IMR-90 (cell line): ENCODE measurements at regions not wholly inside any gene's neighbourhood (a gene's known extent, or its start where the extent isn't known, plus 50 kb on each side); places are given as distances from the start of the nearest gene placed in this dataset.

ENCODE experiments used
- ATAC-seq: fragments of 200-7000 bp; cut with Tn5 transposase; 2 replicates; pipeline ENCODE4 v1.9.1; 2020; ENCODE audit warnings: low read depth, mild to moderate bottlenecking, moderate library complexity
- BruUV-seq: library from RNA; stranded (reverse); fragments of 400-500 nt; replicated peaks from 2 replicates; lab custom pipeline; 2021; lab: Mats Ljungman, UMichigan
- CTCF ChIA-PET: fragments of 300-600 bp; formaldehyde crosslinking; extraction: SDS; loops from one replicate; lab custom pipeline; 2021; ENCODE audit warnings: antibody characterized with exemption; lab: Yijun Ruan, JAX
- POLR2A ChIA-PET: fragments of 300-600 bp; sonication (Branson Sonifier 250); formaldehyde crosslinking; loops from one replicate; lab custom pipeline; 2022; ENCODE audit warnings: antibody characterized with exemption; ENCODE audit not compliant: unreplicated experiment; lab: Charles Lee
- DNase-seq: peaks from one replicate; pipeline ENCODE4 v3.0.0; 2013
- H2AFZ ChIP-seq: replicated peaks from 2 replicates; pipeline ENCODE3; 2013; ENCODE audit warnings: low read length, mild to moderate bottlenecking; ENCODE audit not compliant: poor library complexity
- H2AK5ac ChIP-seq: 2 replicates; pipeline ENCODE4 v1.6.1; 2013; ENCODE audit warnings: low read depth, low read length, inconsistent platforms
- H2AK9ac ChIP-seq: replicated peaks from 2 replicates; pipeline ENCODE3; 2013; ENCODE audit warnings: mild to moderate bottlenecking, low read depth, low read length, moderate library complexity; ENCODE audit not compliant: poor library complexity
- H2BK120ac ChIP-seq: 2 replicates; pipeline ENCODE4 v1.6.1; 2013; ENCODE audit warnings: low read depth, low read length, inconsistent platforms
- H2BK15ac ChIP-seq: 3 replicates; pipeline ENCODE4 v1.6.1; 2013; ENCODE audit warnings: low read depth, low read length, inconsistent platforms
- H2BK20ac ChIP-seq: 2 replicates; pipeline ENCODE4 v1.6.1; 2013; ENCODE audit warnings: low read depth, mild to moderate bottlenecking, inconsistent platforms, low read length, moderate library complexity
- H2BK5ac ChIP-seq: 2 replicates; pipeline ENCODE4 v1.6.1; 2013; ENCODE audit warnings: mild to moderate bottlenecking, low read depth, low read length, inconsistent platforms; ENCODE audit not compliant: poor library complexity, severe bottlenecking
- H3K14ac ChIP-seq: replicated peaks from 2 replicates; pipeline ENCODE4 v1.6.1; 2013; ENCODE audit warnings: low read depth, low read length, inconsistent platforms
- H3K18ac ChIP-seq: 2 replicates; pipeline ENCODE4 v1.6.1; 2013; ENCODE audit warnings: low read depth, low read length, control low read depth
- H3K23ac ChIP-seq: 2 replicates; pipeline ENCODE4 v1.6.1; 2013; ENCODE audit warnings: low read depth, low read length, inconsistent platforms
- H3K27ac ChIP-seq: 2 replicates; pipeline ENCODE4 v1.5.1; 2013; ENCODE audit warnings: mild to moderate bottlenecking, control low read depth, low read length; ENCODE audit not compliant: insufficient read depth
- H3K27me3 ChIP-seq: 2 replicates; pipeline ENCODE4 v1.6.1; 2013; ENCODE audit warnings: low read length; ENCODE audit not compliant: control insufficient read depth, insufficient read depth
- H3K36me3 ChIP-seq: 2 replicates; pipeline ENCODE4 v1.6.1; 2013; ENCODE audit warnings: low read length, mixed read lengths; ENCODE audit not compliant: control insufficient read depth, insufficient read depth
- H3K4ac ChIP-seq: 2 replicates; pipeline ENCODE4 v1.6.1; 2013; ENCODE audit warnings: low read depth, low read length, inconsistent platforms
- H3K4me1 ChIP-seq: 2 replicates; pipeline ENCODE4 v1.6.1; 2013; ENCODE audit warnings: low read length, mixed read lengths; ENCODE audit not compliant: control insufficient read depth, insufficient read depth
- H3K4me2 ChIP-seq: 2 replicates; pipeline ENCODE4 v1.6.1; 2013; ENCODE audit warnings: low read depth, mild to moderate bottlenecking, control low read depth, low read length, moderate library complexity
- H3K4me3 ChIP-seq: 2 replicates; pipeline ENCODE4 v1.5.1; 2013; ENCODE audit warnings: low read depth, mild to moderate bottlenecking, control low read depth, low read length, moderate library complexity; ENCODE audit not compliant: insufficient read depth
- H3K56ac ChIP-seq: 2 replicates; pipeline ENCODE4 v1.6.1; 2013; ENCODE audit warnings: low read length, inconsistent platforms; ENCODE audit not compliant: insufficient read depth; ENCODE audit errors: extremely low read depth
- H3K79me1 ChIP-seq, 2 experiments: 2 replicates each; pipeline ENCODE4 v1.6.1; 2013; ENCODE audit warnings: low read length in 2 of 2, inconsistent platforms in 1 of 2, low read depth in 1 of 2
- H3K9ac ChIP-seq: 2 replicates; pipeline ENCODE4 v1.6.1; 2013; ENCODE audit warnings: low read depth, low read length, control low read depth
- H3K9me1 ChIP-seq: 2 replicates; pipeline ENCODE4 v1.6.1; 2013; ENCODE audit warnings: low read length, inconsistent platforms; ENCODE audit not compliant: insufficient read depth
- H3K9me3 ChIP-seq: 2 replicates; pipeline ENCODE4 v1.6.1; 2013; ENCODE audit warnings: low read length; ENCODE audit not compliant: control insufficient read depth, insufficient read depth
- H4K20me1 ChIP-seq: 2 replicates; pipeline ENCODE4 v1.6.1; 2013; ENCODE audit warnings: low read length, inconsistent platforms; ENCODE audit not compliant: insufficient read depth
- H4K5ac ChIP-seq: 2 replicates; pipeline ENCODE4 v1.6.1; 2013; ENCODE audit warnings: mild to moderate bottlenecking, low read depth, low read length, control low read depth
- H4K8ac ChIP-seq, 2 experiments: 2 replicates each; pipeline ENCODE4 v1.6.1; 2013; ENCODE audit warnings: low read depth in 2 of 2, low read length in 2 of 2, control low read depth in 1 of 2, inconsistent platforms in 1 of 2
- H4K91ac ChIP-seq: 2 replicates; pipeline ENCODE4 v1.6.1; 2013; ENCODE audit warnings: low read depth, low read length, inconsistent platforms; ENCODE audit not compliant: insufficient read depth
- CTCF ChIP-seq: conservative IDR thresholded peaks from 2 replicates; pipeline ENCODE4 v1.5.1; 2012; ENCODE audit warnings: mild to moderate bottlenecking, low read depth, low read length, improper control_type of control experiment
- RAD21 ChIP-seq: IDR thresholded peaks from 2 replicates; pipeline ENCODE4 v1.6.1; 2012; ENCODE audit warnings: low read length, improper control_type of control experiment
- SMC3 ChIP-seq: fragments of 150-350 bp; IDR thresholded peaks from 2 replicates; pipeline ENCODE4 v1.6.1; 2016; ENCODE audit warnings: low read depth, mild to moderate bottlenecking, antibody characterized with exemption, low read length, moderate library complexity
- WGBS, 2 experiments: methylation state at CpG; one replicate each; pipeline versions ENCODE4 v1.1.5 to v1.1.7; 2013; ENCODE audit warnings: missing lambda C conversion rate in 2 of 2; ENCODE audit not compliant: insufficient read length in 1 of 2; ENCODE audit errors: extremely low coverage in 2 of 2; 5-methylcytosine and 5-hydroxymethylcytosine counted together
- dilution Hi-C: fragments of 300-500 bp; cut with HindIII; formaldehyde crosslinking; loops from one replicate; pipeline ENCODE4 v1.14.3; 2018; ENCODE audit warnings: low sequenced_read_pairs; ENCODE audit not compliant: unreplicated experiment
- in situ Hi-C: fragments of 300-500 bp; cut with MboI; formaldehyde crosslinking; loops from 3 replicates; pipeline ENCODE4 v1.14.3; 2019; ENCODE audit warnings: low sequenced_read_pairs, inconsistent platforms, mixed read lengths
- intact Hi-C: fragments of 100-400 bp; cut with micrococcal nuclease; formaldehyde crosslinking; loops from 2 replicates; pipeline ENCODE4 v1.10.0; 2022
- TF ChIP-seq, protein P1 (sequence below): fragments of 150-350 bp; IDR thresholded peaks from 2 replicates; pipeline ENCODE4 v1.6.1; 2017; ENCODE audit warnings: mild to moderate bottlenecking, antibody characterized with exemption, low read length, low read depth

DNA sequence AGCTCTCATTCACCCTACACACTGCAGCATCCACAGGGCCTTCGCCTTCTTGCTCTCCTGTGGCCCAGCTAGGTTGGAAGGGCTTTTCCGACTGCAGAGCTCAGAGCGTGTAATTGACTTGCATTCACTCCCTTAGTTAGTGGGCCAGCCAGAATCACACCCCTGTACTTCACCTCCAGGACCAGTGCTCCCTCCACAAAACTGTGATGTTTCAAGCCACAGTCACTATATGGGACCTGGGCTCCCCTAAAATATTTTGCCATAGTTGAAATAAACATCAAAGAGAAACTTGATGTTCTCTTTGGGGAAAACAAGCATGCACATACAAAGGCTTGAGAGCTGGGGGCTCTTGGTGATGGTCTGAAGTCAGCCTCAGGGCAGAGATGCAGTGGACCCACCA, 69.7 kb upstream of the POU3F3 start:
- Histone ChIP-seq H4K91ac (no peak overlapping the region), H3K14ac (no peak overlapping the region), H3K27me3 (no peaks in the 10 kb centered on the region), H2BK120ac (no peak overlapping the region), H3K9ac (no peak overlapping the region), H2AK5ac (no peak overlapping the region), H2BK20ac (no peak overlapping the region), H2AK9ac (no peak overlapping the region), H3K36me3 (no peaks in the 10 kb centered on the region), H3K79me1 (no peaks in the 10 kb centered on the region), H3K18ac (no peak overlapping the region), H4K5ac (no peak overlapping the region), H3K27ac (no peak overlapping the region), H3K9me3 (peaks cover 17% of the 10 kb centered on the region), H2AFZ (no peak overlapping the region), H3K4me1 (no peaks in the 10 kb centered on the region), H4K20me1 (no peaks in the 10 kb centered on the region), H3K23ac (no peak overlapping the region), H3K4me2 (no peak overlapping the region), H3K4ac (no peak overlapping the region), H2BK15ac (no peak overlapping the region), H3K4me3 (no peak overlapping the region), H4K8ac (no peak overlapping the region), H3K56ac (no peak overlapping the region), H2BK5ac (no peak overlapping the region), H3K9me1 (no peaks in the 10 kb centered on the region)
- ATAC-seq, result no peak
- dilution Hi-C loops, result no loop called here
- POLR2A ChIA-PET, result no interaction called here
- no peak for TF ChIP-seq CTCF
- TF ChIP-seq RAD21, result no peak
- TF ChIP-seq, protein P1, sequence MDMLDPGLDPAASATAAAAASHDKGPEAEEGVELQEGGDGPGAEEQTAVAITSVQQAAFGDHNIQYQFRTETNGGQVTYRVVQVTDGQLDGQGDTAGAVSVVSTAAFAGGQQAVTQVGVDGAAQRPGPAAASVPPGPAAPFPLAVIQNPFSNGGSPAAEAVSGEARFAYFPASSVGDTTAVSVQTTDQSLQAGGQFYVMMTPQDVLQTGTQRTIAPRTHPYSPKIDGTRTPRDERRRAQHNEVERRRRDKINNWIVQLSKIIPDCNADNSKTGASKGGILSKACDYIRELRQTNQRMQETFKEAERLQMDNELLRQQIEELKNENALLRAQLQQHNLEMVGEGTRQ, result no peak
- no peak for TF ChIP-seq SMC3
- no peak for DNase-seq
- CTCF ChIA-PET, result no interaction called here
- in situ Hi-C loops, result no loop called here
- 66% methylated on average over 3 of the region's 3 CpGs; no CpG with 5 or more reads in 1 of the 2 experiments for WGBS, 2 experiments
- BruUV-seq, result no TSS peak
- intact Hi-C loops, result no loop called here
